ENCODE measurements at regions not wholly inside any gene's neighbourhood (a gene's known extent, or its start where the extent isn't known, plus 50 kb on each side); places are given as distances from the start of the nearest gene placed in this dataset.

DNA sequence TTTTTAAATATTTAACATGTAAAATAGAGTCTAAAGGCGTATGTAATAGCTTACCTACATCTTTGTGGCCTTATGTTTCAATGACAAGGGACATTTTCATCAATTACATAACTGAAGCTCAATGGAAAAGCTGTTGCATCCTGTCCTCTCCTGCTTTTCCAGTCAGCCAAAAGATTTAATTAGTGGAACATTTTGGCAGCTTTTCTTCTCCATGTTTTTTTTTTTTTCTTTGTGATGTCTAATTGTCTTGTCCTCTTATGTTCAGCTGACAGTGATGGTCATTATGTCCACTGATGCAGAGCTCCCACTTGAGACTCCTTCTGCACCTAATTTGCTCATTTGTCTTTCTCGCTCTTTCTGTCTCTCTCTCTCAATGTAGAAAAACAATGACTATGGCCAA is 422.2 kb downstream of the GABRG1 start:
- no peak for DNase-seq (ENCODE audit: low spot score)
- TF ChIP-seq, protein P1, sequence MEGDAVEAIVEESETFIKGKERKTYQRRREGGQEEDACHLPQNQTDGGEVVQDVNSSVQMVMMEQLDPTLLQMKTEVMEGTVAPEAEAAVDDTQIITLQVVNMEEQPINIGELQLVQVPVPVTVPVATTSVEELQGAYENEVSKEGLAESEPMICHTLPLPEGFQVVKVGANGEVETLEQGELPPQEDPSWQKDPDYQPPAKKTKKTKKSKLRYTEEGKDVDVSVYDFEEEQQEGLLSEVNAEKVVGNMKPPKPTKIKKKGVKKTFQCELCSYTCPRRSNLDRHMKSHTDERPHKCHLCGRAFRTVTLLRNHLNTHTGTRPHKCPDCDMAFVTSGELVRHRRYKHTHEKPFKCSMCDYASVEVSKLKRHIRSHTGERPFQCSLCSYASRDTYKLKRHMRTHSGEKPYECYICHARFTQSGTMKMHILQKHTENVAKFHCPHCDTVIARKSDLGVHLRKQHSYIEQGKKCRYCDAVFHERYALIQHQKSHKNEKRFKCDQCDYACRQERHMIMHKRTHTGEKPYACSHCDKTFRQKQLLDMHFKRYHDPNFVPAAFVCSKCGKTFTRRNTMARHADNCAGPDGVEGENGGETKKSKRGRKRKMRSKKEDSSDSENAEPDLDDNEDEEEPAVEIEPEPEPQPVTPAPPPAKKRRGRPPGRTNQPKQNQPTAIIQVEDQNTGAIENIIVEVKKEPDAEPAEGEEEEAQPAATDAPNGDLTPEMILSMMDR (IDR thresholded peaks at IDR 0.05; ENCODE audit: extremely low read depth, missing control alignments), result no peak

GRCh38 chr4:45693746-45694145 is 430.1 kb downstream of the GABRG1 start:
- no peak for DNase-seq (ENCODE audit: low spot score)
- TF ChIP-seq, protein P1 (IDR thresholded peaks at IDR 0.05; ENCODE audit: extremely low read depth, missing control alignments), result no peak

DNA sequence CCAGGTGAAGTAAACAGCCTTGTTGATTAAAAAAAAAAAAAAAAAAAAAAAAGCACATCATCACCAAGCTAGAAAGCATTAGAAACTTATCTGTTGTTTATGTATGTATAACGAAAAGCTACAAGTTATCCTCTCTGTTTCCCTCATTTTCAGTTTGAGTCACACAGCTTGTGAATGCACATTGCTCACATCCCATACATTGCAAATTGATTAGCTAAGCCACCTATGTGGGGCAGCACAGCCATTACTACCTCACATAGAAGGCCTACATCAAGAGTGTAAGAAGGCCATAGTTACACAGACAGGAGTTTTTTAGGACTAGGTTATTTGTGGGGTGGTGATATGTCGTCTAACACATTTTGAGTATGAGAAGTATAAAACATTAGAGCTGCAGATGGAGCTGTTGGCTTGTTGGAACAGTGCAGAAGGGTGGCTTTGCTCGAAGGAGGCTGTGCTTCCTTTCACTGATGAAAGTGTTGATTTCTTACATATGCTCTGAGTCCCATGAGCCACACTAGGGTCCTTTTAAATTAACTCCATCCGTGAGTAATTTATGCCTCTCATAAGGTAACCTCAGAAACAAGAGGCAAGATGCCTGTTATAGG is 431.6 kb downstream of the GABRG1 start:
- DNase-seq (ENCODE audit: low spot score), result no peak
- TF ChIP-seq, protein P1 (IDR thresholded peaks at IDR 0.05; ENCODE audit: extremely low read depth, missing control alignments), result no peak

GRCh38 chr4:45688341-45688740 is 435.5 kb downstream of the GABRG1 start:
- DNase-seq (ENCODE audit: low spot score), result no peak
- TF ChIP-seq, protein P1 (IDR thresholded peaks at IDR 0.05; ENCODE audit: extremely low read depth, missing control alignments), result no peak

GRCh38 chr4:45679411-45679810 is 444.4 kb downstream of the GABRG1 start:
- no peak for DNase-seq (ENCODE audit: low spot score)
- TF ChIP-seq, protein P1 (IDR thresholded peaks at IDR 0.05; ENCODE audit: extremely low read depth, missing control alignments), result no peak

GRCh38 chr4:45668128-45668527 is 455.7 kb downstream of the GABRG1 start:
- TF ChIP-seq, protein P1 (IDR thresholded peaks at IDR 0.05; ENCODE audit: extremely low read depth, missing control alignments), result no peak
- DNase-seq (ENCODE audit: low spot score), result no peak

- no peak for DNase-seq (ENCODE audit: low spot score)
- TF ChIP-seq, protein P1 (IDR thresholded peaks at IDR 0.05; ENCODE audit: extremely low read depth, missing control alignments), result no peak
Observed at GRCh38 chr4:45663628-45664081, 460.2 kb downstream of the GABRG1 start.
